Forelimb muscle (tissue), 1 donor: ENCODE measurements at regions not wholly inside any gene's neighbourhood (a gene's known extent, or its start where the extent isn't known, plus 50 kb on each side); places are given as distances from the start of the nearest gene placed in this dataset.

Source experiments
- DNase-seq: peaks from one replicate; pipeline ENCODE4 v3.0.0-alpha.2; 2013; ENCODE audit warnings: low read depth

DNA sequence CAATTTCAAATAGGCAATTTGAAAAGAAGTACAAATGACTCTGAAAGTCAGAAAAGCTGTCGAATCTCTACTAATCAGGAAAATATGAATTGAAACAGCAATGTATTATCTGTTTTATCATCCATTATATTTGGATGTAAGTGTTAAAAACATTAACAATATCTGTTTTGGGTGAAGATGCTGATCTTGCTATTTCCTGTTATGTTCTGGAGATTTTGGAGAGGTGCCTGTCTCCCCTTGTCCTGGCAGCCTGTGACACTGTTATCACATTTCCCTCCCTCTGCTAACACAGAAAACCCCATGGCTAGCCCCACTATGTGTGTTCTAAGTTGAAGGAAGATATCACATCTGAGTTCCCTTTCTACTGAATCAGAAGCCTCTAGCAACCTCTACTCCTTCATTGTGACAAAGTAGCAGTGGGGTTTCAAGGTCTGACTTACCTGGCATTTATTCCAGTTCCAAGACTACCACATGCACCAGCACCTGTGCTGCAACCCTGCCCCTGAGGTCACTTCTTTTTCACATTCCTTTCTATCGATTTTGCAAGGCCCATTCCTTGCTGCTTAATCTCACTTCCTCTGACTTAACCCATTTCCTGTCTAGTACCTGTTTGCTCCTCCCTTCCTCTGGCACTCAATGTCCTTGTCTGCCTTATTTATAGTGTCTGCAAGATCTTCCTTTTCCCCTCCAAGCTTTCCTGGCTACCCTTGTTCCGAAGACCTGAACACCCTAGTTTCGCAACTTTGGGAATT, 95.5 kb upstream of the COL8A1 start:
- DNase-seq = no peak

GRCh38 chr3:99541181-99541580, 97.2 kb upstream of the COL8A1 start:
- no peak for DNase-seq

DNA sequence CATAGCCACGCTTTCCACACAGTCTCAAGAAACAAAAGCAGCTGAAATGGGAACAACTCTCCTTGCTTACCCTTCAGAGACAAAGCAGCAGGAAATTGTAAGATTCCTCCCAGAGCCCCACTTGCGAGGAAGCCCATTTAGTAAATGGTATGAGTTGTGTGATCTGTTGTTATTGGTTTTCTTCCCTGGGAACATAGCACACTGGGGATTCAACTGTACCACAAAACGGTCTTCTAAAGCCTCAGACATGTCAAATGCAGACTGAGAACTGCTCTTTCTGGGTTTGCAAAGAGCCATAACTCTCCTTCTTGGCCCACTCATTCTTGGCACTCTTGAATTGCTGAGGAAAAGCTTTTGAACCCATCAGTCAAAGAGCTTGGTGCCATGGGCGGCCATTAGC, 101.0 kb upstream of the COL8A1 start:
- DNase-seq = no peak

DNA sequence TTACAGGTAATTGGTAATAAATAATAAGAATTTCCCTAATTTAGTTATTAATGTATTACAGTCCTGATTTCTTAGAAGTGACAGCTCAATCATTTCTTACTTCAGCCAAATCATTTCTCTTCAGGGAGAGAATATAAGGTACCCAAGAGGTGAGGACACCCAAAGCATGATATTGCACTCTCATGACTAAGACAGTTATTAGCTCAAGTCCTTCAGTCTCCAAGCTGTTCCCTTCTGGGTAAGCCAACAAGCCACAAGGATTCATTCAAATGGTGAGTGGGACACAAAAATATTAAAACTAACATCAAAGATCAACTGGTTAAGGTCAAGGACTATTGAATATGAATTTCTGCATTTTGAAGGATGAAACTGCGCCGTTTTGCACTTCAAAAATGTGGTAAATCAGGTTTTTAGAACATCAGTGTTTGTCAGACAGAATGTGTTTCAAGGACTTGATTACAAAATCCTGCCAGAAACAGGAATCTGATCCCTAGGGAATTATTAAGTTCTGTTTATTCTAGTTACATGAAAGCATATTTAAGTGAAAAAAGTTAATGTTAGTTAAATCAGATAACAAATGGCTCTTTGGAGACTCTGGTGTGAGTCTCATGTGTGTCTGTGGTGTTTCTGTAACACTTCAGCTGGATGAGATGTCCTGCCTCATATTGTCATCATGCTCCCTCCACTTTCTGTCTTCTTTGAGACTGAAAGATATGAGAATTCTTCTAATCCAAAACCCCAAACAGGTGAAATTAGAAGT, 101.7 kb upstream of the COL8A1 start:
- no peak for DNase-seq

- no peak for DNase-seq
Measured at GRCh38 chr3:99534951-99535704, 103.3 kb upstream of the COL8A1 start.

DNA sequence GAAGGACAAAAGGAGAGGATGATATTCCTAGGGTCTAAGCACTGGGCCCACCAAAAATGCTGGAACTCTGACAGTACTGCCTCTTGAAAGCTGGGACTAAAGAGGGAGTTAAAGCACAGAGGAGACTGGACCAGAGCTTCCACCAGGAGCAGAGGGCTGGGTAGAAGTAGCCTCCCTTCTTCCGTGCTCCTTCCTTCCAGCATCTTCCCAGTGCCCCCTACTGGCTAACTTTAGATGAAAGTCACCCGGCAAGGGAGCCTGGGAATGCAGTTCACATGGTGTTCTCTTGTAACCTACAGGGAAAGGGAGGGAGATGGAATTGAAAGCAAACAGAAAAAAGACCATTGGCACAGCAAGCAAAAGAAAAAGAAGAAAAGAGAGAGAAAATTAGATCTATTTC, 106.1 kb upstream of the COL8A1 start:
- no peak for DNase-seq

DNA sequence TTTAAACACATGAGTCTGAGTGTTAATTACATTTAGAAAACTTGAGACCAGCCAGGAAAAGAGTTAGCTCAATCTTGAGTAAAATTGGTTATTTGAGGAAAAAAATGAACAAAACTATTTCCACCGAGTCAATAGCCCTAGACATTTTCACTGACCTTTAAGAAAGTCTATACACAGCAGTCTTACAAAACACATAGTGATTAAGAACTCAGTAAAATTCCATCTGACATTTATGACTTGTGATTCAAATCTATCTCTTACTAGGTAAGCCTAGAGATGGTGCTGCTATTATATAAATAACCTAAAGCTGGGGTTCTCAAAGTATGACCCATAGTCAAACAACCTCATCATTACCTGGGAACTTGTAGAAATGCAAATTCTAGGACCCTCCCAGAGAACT, 109.1 kb upstream of the COL8A1 start:
- no peak for DNase-seq

GRCh38 chr3:99526921-99527320, 111.5 kb upstream of the COL8A1 start:
- no peak for DNase-seq

DNA sequence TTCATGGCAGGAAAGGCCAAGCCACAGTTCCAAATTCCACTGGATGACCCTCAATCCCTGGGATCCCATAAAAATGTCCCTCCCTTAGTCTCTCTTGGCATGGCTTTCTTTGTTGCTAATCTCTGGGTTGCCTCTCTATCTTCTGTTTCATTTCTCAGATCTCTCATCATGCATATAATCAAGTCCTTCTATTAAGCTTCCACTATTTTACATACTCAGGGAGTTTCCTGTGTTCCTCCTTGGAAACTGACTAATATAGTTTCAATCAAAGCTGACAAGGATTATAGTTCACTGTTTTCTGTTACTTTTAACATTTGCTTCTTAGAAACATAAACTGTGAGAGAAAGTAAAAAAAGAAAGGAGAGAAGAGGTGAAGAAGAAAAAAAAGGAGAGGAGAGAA, 113.8 kb upstream of the COL8A1 start:
- DNase-seq = no peak

DNA sequence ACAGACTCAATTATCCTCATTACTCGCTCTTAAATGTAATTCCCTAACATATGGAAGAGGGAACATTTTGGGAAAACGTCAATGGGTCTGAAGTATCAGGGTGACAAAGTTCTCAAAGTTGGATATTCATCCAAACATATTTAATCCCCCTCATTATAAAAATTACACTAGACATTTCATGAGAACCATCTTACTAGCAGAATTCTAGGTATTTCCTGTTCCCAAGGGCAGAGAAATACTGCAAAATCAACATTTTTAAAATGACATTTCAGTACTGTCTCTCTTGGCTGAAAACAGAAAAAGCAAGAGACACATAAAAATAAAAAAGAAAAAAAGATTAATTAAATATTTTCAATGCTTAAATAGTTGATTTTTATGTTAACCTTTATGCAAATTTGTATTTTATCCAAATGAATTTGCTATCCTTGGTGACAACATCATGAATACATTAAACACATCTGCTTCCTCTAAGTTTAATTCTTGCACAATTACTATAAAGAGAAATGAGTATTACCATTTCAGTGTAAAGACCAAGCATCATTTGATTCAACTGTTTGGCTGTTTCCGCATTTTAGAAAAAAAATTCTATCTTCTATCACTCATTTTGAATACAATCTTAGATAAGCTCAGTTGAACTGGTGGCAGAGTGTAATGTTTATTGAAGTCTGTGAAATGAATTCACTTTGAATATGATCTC, 114.8 kb upstream of the COL8A1 start:
- DNase-seq = no peak

DNA sequence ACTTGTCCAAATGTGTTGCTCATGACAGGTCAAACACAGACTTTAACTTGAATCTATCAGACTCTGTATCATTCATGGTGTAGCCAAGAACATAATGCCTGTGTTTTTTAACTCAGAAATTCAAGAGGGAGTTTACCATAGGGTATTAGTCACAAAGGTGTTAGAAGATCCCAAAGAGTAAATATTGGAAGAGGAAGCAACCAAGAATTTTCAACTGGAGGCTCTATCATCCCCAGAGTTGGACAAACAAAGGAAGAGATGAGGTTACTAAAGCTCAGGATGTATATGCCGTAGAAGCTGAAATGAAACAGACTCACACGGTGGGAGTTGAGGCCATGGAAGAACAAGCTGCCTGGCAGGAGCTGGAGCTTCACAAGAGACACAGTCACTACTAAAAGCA, 116.2 kb upstream of the COL8A1 start:
- no peak for DNase-seq

GRCh38 chr3:99521551-99521950, 116.8 kb upstream of the COL8A1 start:
- DNase-seq = no peak

DNA sequence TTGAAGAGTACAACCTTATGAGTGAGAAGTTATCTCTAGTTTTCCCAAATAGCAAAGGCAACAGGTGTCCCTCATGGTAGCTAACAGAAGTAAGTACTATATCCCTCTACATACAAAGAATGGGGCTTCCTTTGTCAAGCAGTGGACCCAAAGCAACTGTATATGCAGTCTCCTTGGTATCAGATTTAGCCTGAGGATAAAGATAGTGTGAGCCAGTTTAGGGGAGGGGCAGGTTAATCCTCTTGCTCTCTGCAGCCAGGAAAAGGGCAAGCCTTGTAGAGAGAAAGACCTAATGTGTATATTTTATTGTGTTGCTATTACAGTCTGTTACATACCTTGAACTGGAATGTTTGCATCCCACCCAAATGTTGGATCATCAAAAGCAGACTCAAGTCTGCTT, 117.9 kb upstream of the COL8A1 start:
- no peak for DNase-seq

GRCh38 chr3:99516936-99517335, 121.5 kb upstream of the COL8A1 start:
- DNase-seq = no peak

DNA sequence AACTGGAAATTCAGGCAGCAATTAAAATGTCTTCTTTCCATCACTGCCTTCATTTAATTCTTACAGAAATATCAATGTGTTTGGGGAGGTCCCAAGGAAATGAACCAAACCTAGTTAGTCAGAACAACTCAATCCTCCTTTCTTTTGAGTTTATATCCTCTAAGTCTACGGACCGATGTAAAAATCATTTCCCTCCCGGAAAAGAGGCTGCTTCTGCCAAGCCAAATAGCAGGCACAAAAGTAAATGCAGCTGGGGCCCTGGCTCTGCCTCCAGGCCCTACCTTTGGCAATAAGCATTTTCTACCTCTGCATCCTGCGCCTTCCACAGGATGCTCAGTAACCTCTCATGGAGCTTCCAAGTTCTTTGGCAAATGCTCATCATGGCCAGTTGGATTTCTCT, 122.5 kb upstream of the COL8A1 start:
- no peak for DNase-seq

DNA sequence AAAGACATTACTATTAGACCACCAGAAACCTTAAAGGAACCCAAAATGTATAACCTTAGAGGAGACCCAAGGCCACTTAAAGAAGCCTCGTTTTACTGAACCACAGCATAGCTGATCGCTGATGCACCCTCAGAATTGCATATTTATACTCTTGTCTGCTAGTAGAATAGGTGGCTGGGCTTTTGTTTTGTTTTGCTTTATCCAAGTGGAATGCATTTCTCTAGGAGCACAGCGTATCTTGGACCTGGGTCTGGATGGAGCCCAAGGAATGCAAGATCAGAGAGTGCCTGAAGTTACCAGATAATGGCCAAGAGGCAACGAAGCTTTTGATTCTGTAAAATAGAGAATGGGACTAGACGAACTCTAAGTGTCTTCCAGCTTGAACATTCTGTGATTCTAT, 129.2 kb upstream of the COL8A1 start:
- no peak for DNase-seq

- no peak for DNase-seq
Measured at GRCh38 chr3:99508191-99508590, 130.2 kb upstream of the COL8A1 start.

GRCh38 chr3:99505646-99506269, 132.6 kb upstream of the COL8A1 start:
- no peak for DNase-seq

DNA sequence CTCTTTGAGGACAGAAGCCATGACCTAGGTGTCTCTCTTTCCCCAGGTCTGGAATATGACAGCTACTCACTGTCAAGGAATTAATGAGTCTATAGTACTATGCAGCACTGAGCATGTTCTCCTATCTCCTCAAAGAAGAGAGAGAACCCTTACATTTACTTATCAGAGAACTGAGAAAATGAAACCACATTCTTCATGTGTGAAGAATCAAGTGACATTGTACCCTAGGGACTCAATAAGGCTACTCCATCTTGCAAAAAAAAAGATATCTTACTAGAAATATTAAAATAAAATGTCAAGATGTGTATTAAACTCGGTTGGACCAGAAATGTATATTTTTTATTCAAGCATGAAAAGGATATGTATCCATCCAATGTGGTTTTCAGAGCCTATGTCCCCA, 133.2 kb upstream of the COL8A1 start:
- no peak for DNase-seq

DNA sequence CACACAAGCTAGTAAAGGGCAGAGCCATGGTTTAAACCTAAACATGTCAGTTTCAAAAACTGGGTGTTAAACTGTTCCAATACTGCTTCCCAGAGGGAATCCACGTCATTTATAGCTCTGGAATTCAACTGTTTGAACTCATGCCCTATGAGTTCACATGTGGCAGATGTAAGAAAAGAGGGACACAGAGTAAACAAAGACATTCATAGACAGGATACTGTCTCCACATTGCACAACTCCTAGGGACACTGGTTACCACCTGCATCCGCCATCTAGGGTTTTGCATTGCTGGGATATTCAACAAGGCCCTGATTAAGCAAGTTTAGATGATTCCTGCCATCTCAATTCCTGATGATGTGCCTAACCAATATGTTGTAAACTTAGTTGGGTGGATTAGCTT, 134.1 kb upstream of the COL8A1 start:
- no peak for DNase-seq

- DNase-seq = no peak
Measured at GRCh38 chr3:99503350-99503749, 135.0 kb upstream of the COL8A1 start.

GRCh38 chr3:99502871-99503270, 135.5 kb upstream of the COL8A1 start:
- no peak for DNase-seq
